ENCODE measurements at regions not wholly inside any gene's neighbourhood (a gene's known extent, or its start where the extent isn't known, plus 50 kb on each side); places are given as distances from the start of the nearest gene placed in this dataset.

DNA sequence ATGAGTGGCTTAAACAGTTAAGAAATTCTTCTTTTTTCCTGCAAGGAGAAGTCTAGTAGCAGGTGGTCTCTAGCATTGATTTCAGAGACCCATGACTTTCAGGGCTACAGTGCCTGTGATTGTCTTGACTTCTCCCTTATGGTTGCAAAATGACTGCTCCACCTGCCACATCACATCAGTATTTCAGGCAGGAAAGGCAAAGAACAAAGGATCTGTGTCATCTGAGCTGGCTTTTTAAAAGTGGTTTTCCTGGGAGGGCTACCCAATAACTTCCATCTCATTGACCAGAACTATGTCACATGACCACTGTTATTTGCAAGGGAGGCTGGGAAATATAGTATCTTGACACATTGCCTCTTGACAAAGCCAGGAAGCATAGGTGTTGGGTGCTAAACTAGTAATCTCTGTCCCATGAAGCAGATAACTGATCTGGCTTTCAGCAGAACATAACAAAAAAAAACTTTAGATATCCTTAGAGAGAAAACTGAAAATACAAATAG lies 226.2 kb downstream of the DHX35 start:
- TF ChIP-seq, protein P1, sequence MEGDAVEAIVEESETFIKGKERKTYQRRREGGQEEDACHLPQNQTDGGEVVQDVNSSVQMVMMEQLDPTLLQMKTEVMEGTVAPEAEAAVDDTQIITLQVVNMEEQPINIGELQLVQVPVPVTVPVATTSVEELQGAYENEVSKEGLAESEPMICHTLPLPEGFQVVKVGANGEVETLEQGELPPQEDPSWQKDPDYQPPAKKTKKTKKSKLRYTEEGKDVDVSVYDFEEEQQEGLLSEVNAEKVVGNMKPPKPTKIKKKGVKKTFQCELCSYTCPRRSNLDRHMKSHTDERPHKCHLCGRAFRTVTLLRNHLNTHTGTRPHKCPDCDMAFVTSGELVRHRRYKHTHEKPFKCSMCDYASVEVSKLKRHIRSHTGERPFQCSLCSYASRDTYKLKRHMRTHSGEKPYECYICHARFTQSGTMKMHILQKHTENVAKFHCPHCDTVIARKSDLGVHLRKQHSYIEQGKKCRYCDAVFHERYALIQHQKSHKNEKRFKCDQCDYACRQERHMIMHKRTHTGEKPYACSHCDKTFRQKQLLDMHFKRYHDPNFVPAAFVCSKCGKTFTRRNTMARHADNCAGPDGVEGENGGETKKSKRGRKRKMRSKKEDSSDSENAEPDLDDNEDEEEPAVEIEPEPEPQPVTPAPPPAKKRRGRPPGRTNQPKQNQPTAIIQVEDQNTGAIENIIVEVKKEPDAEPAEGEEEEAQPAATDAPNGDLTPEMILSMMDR (IDR thresholded peaks at IDR 0.05; ENCODE audit: low read depth, low read length): no peak
- no peak for DNase-seq (ENCODE audit: extremely low read depth, low read depth)

DNA sequence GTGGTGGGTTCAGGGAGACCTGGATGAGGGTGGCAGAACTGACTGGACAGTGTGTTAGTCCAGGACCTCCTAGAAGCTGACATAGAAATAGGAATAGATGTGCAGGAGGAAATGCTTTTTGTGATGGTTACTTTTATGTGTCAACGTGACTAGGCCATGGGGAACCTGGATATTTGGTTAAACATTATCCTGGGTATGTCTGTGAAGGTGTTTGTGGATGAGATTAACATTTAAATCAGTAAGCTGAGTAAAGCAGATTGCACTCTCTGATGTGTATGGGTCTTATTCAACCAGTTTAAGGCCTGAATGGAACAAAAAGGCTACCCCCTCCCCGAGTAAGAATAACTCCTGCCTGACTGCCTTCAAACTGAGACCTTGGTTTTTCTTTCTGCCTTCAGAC lies 219.3 kb downstream of the DHX35 start:
- no peak for DNase-seq (ENCODE audit: extremely low read depth, low read depth)
- TF ChIP-seq, protein P1 (IDR thresholded peaks at IDR 0.05; ENCODE audit: low read depth, low read length): no peak

DNA sequence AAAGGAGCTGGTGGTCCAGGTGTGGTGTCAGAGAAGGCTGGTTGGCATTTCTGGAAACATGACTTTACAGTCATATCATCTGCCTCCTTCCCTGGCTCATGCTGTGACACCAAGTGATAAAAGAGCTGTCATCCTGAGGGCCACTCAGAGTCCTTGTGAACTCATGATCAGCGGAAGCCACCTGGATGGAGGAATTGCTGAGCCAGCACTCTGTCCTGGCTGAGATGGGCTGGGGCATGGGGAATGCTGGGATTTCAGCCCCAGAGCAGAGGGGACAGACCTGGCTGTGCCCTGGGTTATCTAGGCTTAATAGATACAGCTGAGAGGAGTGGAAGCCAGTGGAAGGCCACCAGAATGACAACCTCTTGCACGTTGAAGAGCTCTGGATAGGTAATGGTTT lies 214.3 kb downstream of the DHX35 start:
- DNase-seq (ENCODE audit: extremely low read depth, low read depth): no peak
- TF ChIP-seq, protein P1 (IDR thresholded peaks at IDR 0.05; ENCODE audit: low read depth, low read length): no peak

DNA sequence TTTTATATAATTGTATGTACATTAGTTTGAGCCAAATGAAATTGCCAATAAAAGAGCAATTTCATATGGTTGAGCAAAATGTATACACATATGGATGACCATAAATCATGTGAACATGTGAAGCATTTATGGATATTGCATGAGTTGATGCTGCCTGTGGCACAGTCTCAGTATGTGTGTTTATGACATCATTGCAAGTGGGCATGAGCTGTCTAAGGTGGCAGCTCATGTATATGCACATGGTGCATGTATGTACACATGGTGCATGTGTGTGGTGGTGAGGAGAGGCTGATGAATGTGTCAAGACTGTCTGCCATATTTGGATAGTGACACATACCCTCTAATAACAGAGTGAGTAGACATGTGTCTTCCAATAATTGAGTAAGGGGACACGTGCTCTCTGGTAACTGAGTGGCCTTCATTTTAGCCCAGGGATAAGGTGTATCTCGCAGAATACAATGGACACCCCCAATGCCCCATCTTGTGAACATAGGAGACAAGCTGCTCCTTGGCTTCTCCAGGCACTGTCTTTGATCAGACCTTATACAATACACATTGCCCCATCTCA lies 208.8 kb downstream of the DHX35 start:
- DNase-seq (ENCODE audit: extremely low read depth, low read depth): no peak
- TF ChIP-seq, protein P1 (IDR thresholded peaks at IDR 0.05; ENCODE audit: low read depth, low read length): no peak

DNA sequence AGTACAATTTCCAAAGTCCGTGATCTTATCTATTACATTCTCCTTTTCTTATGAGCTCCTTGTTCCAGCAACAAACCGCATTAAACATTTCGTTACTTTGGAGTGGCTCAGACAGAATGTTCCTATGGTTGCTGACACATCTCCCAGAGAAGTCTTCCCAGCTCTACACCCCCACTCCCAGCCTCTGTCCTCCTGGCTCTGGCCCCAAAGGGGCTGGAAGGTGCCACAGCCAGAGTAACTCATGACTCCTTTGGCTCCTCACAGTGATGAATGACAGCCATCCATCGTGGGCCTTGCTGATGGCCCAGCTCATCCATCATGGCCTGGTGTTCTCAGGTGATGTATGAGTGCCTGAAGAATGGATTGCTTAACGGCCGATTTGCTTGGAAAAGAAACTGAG lies 203.0 kb downstream of the DHX35 start:
- DNase-seq (ENCODE audit: extremely low read depth, low read depth): no peak
- TF ChIP-seq, protein P1 (IDR thresholded peaks at IDR 0.05; ENCODE audit: low read depth, low read length): no peak

DNA sequence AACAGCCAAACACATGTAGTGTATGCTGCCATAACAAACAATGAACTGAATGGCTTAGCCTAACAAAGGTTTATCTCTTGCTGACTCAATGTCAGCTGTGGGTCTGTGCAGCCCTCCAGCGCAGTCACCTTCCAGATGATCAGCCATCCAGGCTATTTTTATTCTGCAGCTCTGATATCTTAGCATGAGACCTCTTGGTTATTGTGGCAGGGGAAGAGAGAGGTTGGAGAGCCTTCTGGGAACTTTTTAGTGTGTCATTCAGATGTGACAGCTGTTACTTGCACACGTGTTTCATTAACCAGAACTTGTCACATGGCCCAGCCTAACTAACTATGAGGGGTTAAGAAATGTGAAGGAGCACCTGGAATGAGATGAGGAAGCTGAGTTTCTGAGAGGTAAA lies 202.5 kb downstream of the DHX35 start:
- DNase-seq (ENCODE audit: extremely low read depth, low read depth): no peak
- TF ChIP-seq, protein P1 (IDR thresholded peaks at IDR 0.05; ENCODE audit: low read depth, low read length): no peak

DNA sequence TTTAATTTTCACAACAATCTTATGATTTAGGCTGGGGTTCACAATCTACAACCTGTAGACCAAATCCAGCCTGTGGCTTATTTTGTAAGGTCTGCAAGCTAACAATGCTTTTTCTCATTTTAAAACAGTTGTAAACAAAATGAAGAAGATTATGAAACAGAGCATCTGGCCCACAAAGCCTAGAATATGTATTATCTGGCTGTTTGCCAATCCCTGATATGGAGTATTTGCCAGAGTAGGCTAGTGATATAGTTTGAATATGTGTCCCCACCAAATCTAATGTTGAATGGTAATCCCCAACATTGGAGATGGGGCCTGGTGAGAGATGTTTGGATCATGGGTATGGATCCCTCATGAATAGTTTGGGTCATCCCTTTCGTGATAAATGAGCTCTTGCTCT lies 201.8 kb downstream of the DHX35 start:
- TF ChIP-seq, protein P1 (IDR thresholded peaks at IDR 0.05; ENCODE audit: low read depth, low read length): no peak

More for the DNA sequence above, 201.8 kb downstream of the DHX35 start:
- no peak for DNase-seq (ENCODE audit: extremely low read depth, low read depth)
